ENCODE measurements at regions not wholly inside any gene's neighbourhood (a gene's known extent, or its start where the extent isn't known, plus 50 kb on each side); places are given as distances from the start of the nearest gene placed in this dataset.

DNA sequence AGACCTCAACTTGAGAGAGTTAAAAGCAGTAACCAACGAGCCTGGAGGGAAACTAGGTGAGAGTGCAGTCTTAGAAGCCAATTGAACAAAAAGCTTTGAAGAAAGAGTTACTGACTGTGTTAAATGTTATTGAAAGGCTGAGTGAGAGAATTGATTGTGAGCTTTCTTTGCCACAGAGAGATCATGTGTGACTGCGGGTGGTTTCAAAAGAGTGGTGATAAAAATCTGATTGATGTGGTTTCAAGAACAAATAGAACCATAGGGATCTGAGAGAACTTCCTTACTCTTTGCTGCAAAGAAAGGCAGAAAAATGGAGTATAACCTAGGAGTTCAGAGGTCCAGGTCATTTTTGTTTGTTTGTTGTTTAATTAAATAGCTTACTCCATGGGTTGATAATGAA, 759.9 kb upstream of the ALCAM start:
- no peak for DNase-seq

DNA sequence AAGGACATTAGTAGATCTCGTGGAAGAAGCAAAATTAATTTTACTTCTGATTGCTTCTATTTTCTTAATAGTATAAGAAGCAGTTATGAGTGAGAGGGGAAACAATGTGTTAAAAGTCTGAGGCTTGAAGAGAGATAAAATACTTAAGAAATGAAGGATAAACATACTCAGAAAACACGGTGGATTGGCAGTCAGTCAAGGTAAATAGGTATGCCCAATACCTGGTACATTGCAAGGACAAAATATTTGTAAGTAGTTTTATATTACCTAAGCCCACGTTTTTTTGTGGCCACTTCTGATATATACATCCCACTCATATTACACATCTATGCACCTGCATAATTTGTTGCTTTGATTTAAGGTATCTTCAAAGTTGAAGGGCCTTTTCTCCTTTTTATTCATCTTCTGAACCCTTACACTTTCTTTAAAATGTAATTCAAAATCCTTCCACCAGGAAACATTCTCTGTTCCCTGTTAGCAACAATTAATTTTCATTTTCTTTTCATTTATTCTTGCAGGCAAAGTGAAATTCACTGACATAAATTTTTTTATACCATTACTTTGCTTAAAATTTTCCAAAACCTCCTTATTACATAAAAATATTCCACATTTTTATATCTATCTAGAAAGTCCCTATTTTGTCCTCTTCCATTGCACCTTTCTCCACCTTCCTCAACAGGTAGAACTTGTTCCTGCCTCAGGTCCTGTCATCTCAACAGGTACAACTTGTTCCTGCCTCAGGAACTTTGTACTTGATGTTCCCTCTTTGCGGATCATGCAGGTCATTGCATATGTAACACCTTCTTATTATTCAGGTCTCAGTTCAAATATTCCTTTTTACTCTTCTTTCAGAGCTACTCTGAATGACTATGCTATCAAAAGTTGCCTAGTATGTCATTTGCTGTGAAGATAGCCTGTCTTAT, 755.7 kb upstream of the ALCAM start:
- DNase-seq = no peak

DNA sequence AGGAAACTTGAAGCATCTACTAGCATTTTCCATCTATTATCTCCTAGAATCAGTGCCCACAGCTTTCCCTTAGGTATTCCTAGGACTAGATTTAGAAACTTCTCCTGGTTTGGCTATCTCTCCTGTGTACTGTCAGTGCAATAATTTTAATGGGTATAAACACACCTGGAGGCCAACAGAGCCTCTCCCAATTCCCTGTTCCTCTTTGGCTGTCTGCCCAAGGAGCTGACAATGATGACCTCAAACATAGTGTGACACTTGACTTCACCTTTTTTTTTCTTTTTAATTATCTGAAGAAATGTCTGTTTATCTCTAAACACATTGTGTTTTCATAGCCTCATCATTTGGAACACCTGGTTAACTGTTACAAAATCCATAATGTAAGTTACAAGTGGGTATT, 754.5 kb upstream of the ALCAM start:
- no peak for DNase-seq

DNA sequence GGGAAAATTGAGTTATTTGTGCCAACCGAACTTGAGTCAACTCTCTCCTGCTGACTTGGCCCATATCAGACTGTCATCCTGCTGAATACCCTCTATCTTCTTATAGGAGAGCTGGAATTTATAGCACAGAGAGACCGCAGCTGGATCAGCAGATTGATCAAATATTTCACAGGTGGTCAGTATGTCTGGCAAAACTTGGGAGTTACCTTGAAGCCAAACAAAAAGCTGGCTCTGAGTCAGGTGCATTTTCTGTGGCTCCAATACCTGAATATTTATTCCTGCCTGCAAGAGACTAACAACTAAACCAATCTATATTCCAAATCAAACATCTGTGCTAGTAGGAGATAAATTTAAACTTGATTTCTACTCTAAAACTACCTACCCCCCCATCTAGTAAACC, 752.1 kb upstream of the ALCAM start:
- DNase-seq = no peak

DNA sequence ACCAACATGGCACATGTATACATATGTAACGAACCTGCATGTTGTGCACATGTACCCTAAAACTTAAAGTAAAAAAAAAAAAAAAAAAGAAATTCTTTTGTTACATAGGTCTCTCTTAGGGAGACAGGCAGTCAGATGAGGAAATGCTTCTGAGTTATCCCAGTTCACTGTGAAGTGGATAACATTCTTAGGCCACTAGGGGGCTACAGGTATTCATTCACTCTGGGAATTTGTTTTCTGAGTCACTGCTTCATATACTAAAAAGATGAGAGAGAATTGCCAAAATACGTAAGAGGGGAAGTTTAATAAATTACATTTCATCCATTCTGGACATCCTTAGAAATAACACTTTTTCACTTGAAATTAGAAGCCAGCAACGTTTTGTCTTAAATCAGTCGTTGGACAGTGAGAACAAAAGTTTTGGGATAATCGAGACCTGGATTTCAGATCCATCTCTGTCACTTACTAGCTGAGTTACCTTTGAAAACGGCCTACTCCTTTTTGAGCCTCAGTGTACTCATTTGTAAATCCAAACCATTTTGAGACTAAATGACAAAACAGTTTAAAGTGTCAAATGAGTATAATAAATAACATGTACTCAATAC, 738.4 kb upstream of the ALCAM start:
- DNase-seq = no peak

DNA sequence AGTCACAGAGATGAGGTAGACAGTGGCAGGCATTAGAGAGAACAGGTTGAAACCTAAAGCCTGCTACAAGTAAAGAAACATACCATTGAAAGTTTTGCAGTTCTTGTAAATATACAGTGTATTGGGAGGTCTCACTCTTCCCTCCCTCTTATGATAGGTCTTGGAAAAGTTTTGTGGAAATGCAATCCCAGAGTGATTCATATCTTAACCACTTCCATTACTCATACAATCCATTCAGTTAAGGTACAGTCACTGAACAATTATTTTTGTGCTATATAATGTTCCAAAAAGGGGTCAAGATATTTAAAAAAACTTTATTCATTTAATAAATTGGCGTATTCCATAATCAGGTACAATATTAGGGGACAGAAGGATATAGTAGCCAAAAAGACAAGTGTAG, 737.7 kb upstream of the ALCAM start:
- no peak for DNase-seq

DNA sequence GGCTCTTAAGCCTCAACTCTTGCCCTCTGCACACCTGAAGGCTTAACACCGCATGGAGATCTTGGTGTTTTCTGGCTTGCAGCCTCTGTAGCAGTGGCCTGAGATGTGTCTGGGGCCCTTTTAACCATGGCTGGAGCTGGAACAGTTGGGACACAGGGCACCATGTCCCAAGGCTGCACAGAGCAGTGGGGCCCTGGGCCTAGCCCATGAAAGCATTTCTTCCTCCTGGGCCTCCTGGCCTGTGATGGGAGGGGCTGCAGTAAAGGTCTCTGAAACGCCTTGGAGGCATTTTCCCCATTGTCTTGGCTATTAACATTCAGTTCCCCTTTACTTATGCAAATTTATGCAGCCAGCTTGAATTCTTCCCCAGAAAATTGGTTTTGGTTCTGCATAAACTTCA, 735.5 kb upstream of the ALCAM start:
- DNase-seq = no peak

DNA sequence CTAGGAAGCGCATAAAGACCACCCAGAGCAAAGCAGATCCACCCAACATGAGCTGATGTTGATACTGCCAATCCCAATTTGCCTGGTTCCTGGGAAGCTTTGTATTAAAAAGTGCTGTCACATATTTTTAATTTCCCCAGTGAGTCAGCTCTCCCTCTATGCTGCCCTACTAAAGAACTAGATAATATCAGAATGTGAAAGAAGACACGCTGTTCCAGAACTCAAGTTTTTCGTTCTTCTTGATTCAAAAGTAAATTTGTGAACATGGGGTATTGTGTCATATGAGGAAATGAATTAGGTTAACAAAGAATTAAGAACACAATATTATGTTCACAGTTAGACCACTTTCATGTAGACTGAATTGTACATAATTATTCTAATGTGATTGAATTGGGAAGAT, 734.2 kb upstream of the ALCAM start:
- DNase-seq = no peak

DNA sequence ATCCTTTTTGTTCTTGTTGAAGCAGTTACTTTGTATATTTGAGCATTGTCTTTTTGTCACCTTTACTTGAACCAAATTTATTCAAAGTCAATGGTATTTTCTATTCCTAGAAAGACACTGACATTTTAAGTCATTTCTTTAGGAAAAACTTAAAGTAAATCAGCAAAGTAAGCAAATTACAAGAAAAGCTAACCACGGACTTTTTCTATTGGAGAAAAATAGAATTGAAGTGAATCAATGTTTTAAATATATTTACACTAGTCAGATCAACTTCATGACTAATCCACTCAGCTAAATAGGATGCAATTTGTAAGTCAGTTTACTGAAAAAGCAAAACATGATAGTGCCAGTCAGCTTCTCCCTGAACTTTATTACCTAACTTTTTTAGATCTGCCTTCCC, 733.8 kb upstream of the ALCAM start:
- DNase-seq = no peak

DNA sequence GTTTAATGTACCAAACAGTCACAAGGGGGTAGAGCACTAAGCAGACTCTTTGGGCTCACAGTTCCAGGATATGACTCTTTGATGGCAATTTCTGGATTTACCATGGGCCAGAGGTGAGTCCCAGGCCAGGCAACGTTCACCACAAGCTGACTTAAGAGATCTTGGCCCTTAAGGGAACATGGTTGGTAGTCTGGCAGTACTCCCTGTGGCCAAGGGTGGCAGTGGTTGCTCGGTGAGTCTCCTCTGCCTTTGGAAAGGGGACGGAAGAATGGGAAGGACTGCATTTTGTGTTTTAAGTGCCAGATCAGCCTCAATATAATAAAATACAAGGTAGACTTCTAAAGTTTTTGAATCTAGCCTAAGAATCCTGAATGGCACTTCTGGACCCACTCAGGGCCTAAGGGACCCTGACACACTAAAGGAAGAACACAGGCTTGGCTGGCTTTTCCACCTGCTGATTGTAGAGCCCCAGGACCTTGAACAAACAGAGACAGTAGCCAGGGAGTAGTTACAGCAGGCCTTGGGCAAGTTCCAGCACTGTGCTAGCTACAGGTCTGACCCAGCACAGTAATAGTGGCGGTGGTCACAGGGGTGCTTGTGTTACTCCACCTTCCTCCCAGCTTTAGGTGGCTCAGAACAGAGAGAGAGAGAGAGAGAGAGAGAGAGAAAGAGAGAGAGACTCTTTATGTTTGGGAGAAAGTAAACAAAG, 730.7 kb upstream of the ALCAM start:
- DNase-seq = no peak

DNA sequence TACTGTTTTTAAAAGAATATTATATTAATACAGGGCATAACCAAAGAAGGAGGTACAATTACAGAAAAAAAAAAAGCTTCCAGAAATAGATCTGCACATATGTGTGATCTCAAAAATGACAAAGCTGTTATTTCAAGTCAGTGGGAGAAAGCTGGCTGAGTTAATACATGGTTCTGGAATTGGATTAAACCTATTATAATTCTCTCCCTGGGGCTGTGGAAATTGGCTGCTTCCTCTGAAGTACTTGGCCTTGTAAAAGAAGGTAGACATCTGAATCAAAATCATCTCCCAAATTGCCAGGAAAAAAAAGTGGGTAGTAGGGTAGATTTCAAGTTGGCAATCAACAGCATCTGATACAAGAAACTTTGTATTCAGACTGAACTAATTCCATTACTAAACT, 723.9 kb upstream of the ALCAM start:
- DNase-seq = no peak

DNA sequence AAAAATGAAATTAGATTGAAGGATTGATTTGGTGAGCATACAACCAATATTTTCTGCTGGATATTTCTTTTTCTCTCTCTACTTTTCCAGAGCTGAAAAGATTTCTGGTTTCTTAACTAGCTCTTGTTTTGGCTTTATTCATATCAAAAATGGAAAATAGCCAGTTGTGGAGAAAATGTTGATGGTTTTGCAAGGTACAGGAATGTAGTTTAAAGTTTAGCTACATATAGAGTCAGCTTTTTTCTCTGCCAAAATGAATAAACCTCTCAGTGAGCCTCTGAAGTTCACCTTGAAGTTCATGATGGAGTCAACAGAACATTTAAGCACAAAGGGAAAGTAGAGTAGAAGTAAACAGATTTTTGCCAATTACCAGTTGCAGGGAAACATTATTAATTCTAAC, 720.5 kb upstream of the ALCAM start:
- no peak for DNase-seq

DNA sequence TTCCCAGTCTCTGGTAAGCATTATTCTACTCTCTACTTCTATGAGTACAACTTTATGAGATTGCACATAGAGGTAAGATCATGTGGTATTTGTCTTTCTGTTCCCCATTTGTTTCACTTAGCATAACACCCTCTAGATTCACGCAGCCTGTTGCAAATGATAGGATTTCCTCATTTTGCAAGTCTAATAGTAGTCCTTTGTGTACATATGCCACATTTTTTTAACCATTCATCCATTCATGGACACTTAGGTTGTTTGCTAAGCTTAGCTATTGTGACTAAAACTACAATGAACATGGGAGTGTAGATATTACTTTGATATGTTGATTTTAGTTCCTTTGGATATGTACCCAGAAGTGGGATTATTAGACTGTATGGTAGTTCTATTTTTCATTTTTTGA, 717.9 kb upstream of the ALCAM start:
- no peak for DNase-seq

DNA sequence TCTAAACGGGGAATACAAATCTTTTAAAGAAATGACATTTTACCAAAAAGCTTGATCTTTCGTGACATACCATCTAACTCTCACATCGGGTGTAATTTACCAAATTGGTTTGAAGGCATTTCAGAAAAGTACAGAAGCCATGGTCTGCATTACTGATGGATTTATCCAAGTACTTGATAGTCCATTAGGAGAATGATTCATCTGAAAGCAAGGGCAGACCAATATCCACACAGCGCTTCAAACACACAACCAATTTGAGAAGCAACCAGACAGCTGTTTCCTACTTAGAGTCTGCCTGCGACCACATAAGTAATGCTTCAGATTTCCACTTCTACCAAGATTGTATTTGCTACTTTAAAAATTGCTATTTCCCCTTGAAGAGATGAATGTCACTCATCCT, 697.6 kb upstream of the ALCAM start:
- no peak for DNase-seq

DNA sequence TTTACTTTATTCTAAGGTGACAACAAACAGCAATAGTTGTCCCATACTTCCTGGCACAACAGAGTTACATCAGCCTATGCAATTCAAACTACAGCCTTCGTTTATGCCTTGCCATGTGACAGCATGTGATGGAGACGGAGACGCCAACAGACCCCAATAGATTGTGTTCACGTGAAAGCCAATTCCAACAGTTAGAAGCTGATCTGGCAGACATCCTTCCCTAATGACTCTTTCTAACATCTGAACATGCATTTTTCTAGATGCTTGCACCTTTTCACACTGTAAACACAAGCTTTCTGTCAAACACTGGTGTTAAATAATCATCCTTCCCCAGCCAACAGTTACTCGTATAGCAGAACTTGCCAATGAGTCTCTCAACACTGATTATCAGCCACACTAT, 694.4 kb upstream of the ALCAM start:
- DNase-seq = no peak

DNA sequence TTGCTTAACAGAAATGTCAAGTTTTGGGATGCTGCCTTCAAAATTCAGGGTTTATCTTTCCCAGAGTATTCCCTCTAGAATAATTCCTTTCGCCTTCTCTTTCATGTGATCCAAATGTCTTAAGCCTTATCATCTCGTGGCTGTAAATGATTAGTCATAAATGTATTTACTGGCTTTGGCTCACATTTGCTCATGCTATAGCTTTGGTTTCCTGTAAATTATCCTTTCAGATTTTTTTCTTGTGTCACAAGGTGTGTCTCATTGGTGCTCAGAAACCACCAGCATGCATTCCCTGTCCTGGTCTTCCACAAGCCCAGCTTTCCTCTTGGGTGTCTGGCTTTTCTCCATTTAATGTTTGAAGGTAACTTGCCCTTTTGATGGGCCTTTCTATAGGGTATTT, 692.7 kb upstream of the ALCAM start:
- no peak for DNase-seq

DNA sequence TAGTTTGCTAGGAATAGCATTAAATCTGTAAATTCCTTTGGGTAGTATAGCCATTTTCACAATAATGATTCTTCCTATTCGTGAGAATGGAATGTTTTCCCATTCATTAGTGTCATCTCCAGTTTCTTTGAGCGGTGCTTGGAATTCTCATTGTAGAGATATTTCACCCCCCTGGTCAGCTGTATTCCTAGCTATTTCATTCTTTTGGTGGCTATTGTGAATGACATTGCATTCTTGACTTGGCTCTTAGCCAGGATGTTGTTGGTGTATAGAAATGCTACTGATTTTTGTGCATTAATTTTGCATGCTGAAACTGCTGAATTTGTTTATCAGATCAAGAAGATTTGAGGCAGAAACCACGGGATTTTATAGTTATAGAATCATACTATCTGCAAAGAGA, 690.5 kb upstream of the ALCAM start:
- DNase-seq = no peak

DNA sequence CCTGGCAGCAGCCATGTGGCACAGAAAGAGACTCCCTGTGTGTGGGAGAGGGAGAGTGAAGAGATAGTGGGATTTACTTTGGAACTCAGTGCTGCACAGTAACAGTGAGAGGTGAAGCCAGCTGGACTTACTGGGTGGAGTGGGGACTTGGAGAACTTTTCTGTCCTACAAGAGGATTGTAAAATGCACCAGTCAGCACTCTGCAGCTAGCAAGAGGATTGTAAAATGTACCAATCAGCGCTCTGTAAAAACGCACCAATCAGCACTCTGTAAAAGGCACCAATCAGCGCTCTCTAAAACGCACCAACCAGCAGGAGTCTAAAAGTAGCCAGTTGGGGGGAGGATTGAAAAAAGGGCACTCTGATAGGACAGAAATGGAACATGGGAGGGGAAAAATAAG, 688.8 kb upstream of the ALCAM start:
- no peak for DNase-seq

DNA sequence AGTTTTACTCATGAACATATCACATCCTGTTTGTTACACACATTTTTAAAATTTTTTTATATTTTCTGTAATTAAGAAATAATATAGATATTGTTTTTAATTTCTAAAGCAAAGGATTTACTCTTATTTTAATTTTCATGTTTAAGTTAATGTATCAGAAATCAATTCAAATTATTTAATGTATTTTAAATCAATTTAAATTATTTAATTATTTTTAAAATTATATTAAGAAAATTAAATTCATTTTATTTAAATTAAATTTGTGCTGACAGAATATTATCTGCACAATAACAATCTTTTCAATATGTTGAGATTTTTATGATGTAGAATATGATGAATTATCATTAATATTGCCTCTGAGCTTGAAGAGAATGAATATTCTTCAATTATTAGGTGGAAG, 681.2 kb upstream of the ALCAM start:
- no peak for DNase-seq

DNA sequence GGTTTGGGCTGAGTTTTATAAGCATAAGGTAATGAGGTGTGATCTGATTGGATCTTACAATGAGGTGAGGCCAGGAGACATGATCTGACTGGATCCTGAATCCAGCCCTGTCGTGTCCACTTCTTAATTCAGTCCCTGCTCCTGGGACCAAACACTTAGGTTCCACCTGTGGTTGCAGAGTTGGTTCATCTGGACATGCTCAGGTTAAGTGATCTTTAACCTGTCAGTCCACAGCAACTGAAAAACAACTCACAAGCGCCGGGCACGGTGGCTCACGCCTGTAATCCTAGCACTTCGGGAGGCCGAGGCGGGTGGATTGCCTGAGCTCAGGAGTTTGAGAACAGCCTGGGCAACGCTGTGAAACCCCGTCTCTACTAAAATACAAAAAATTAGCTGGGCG, 679.3 kb upstream of the ALCAM start:
- no peak for DNase-seq

DNA sequence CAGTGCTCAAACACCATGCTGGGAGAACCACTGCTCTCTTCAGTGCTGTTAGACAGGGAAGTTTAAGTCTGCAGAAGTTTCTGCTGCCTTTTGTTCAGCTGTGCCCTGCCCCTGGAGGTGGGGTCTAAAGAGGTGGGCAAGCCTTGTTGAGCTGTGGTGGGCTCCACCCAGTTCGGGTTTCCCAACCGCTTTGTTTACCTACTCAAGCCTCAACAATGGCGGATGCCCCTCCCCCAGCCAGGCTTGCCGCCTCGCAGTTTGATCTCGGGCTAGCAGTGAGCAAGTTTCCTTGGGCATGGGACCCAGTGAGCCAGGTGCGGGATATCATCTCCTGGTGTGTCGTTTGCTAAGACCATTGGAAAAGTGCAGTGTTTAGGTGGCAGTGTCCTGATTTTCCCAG, 670.2 kb upstream of the ALCAM start:
- DNase-seq = no peak

DNA sequence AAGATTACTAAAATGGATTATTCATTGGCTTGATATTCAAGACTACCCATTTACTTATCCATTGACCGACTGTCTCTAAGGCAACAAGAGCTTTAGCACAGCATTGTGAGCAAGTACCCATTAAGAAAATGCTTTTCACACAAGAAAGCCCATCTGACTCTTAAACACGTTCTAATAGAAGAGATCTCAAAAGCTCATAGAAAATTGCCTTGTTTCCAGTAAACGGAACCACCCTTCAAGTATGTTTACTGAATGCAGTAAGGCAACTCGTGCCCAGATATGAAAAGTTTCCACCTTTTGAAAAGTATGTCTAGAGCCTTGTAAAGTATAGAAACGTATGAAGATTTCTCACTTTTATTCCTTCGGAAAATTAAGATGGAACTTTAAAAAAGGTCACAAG, 655.3 kb upstream of the ALCAM start:
- no peak for DNase-seq

DNA sequence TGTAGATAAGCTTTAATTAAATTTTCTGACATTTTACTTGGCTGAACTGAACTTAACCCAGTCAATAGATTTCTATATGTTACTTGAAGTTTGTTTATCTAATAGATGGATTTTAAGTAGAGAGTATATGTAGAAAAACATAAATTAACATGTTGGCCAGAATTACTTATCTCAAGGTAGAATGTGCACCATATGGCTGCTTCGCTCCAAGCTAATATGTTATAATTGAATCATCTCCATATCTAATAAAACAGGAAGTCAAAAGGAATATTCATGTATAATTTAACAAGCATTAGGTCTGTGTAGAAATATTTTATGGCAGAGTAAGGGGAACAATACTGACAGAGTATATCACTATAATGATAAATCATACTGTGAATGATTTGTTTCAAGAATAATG, 650.7 kb upstream of the ALCAM start:
- DNase-seq = no peak
